ENCODE measurements at regions not wholly inside any gene's neighbourhood (a gene's known extent, or its start where the extent isn't known, plus 50 kb on each side); places are given as distances from the start of the nearest gene placed in this dataset.

GRCh38 chr7:36090976-36091873, 61.8 kb upstream of the EEPD1 start:
- no peak for TF ChIP-seq CTCF (IDR thresholded peaks at IDR 0.05)
- Histone ChIP-seq H3K9ac (no peak overlapping the region), H3K27ac (peak overlapping the region; percentile 77), H3K79me2 (no peaks in the 10 kb centered on the region), H3K36me3 (ENCODE audit: control insufficient read depth, insufficient read depth, low read length) (no peaks in the 10 kb centered on the region), H3K9me3 (ENCODE audit: control insufficient read depth, low read length) (no peaks in the 10 kb centered on the region), H2AFZ (peak overlapping the region; percentile 81), H3K4me1 (peaks cover 36% of the 10 kb centered on the region), H3K27me3 (ENCODE audit: control insufficient read depth, insufficient read depth, low read length) (no peaks in the 10 kb centered on the region), H3K4me2 (ENCODE audit: low read length) (peak overlapping the region; percentile 55), H3K4me3 (ENCODE audit: low read depth, low read length) (peak overlapping the region; percentile 21)

- no peaks in the 10 kb centered on the region for H3K27me3 ChIP-seq (ENCODE audit: control insufficient read depth, insufficient read depth, low read length)
- peak overlapping the region; percentile 81 for H2AFZ ChIP-seq
- H3K36me3 ChIP-seq (ENCODE audit: control insufficient read depth, insufficient read depth, low read length), result no peaks in the 10 kb centered on the region
- no peak for TF ChIP-seq CTCF (IDR thresholded peaks at IDR 0.05)
- H3K4me2 ChIP-seq (ENCODE audit: low read length), result peak overlapping the region; percentile 55
- H3K4me3 ChIP-seq (ENCODE audit: low read depth, low read length), result peak overlapping the region; percentile 21
- no peaks in the 10 kb centered on the region for H3K9me3 ChIP-seq (ENCODE audit: control insufficient read depth, low read length)
- H3K79me2 ChIP-seq, result no peaks in the 10 kb centered on the region
- H3K9ac ChIP-seq, result no peak overlapping the region
- H3K4me1 ChIP-seq, result peaks cover 42% of the 10 kb centered on the region
- peak overlapping the region; percentile 77 for H3K27ac ChIP-seq
These were observed 61.2 kb upstream of the EEPD1 start for GRCh38 chr7:36091874-36092176.

- Histone ChIP-seq H3K4me3 (ENCODE audit: low read depth, low read length) (peak overlapping the region; percentile 21), H3K27ac (peak overlapping the region; percentile 77), H3K79me2 (no peaks in the 10 kb centered on the region), H3K9me3 (ENCODE audit: control insufficient read depth, low read length) (no peaks in the 10 kb centered on the region), H3K4me1 (peaks cover 43% of the 10 kb centered on the region), H3K9ac (no peak overlapping the region), H3K36me3 (ENCODE audit: control insufficient read depth, insufficient read depth, low read length) (no peaks in the 10 kb centered on the region), H3K4me2 (ENCODE audit: low read length) (peak overlapping the region; percentile 55), H2AFZ (peak overlapping the region; percentile 81), H3K27me3 (ENCODE audit: control insufficient read depth, insufficient read depth, low read length) (no peaks in the 10 kb centered on the region)
- no peak for TF ChIP-seq CTCF (IDR thresholded peaks at IDR 0.05)
These were observed 60.8 kb upstream of the EEPD1 start for GRCh38 chr7:36092221-36092771.

- Histone ChIP-seq H3K27ac (no peak overlapping the region), H3K36me3 (ENCODE audit: control insufficient read depth, insufficient read depth, low read length) (no peaks in the 10 kb centered on the region), H2AFZ (peak overlapping the region; percentile 71), H3K9me3 (ENCODE audit: control insufficient read depth, low read length) (no peaks in the 10 kb centered on the region), H3K79me2 (no peaks in the 10 kb centered on the region), H3K4me3 (ENCODE audit: low read depth, low read length) (no peak overlapping the region), H3K9ac (no peak overlapping the region), H3K4me1 (peaks cover 36% of the 10 kb centered on the region), H3K4me2 (ENCODE audit: low read length) (no peak overlapping the region), H3K27me3 (ENCODE audit: control insufficient read depth, insufficient read depth, low read length) (no peaks in the 10 kb centered on the region)
- TF ChIP-seq CTCF (IDR thresholded peaks at IDR 0.05), result peak; percentile 40
These were observed 56.5 kb upstream of the EEPD1 start for GRCh38 chr7:36096460-36097095.

All from parathyroid adenoma (tissue), 2 donors.